HG03442 (cell line): ENCODE measurements at regions not wholly inside any gene's neighbourhood (a gene's known extent, or its start where the extent isn't known, plus 50 kb on each side); places are given as distances from the start of the nearest gene placed in this dataset.
A peak's percentile ranks its signal among the peaks of the same experiment; 100 is the strongest.
"Not testable (repeated sequence)": the region's sequence is repeated elsewhere in the genome, so short reads cannot be mapped to it uniquely, and the experiment has no call there.

Source experiments
- ATAC-seq: cut with Tn5 transposase; IDR thresholded peaks from one replicate; pipeline ENCODE4 v1.9.1; 2021; ENCODE audit warnings: mild to moderate bottlenecking, moderate library complexity; ENCODE audit not compliant: unreplicated experiment

- ATAC-seq = no peak
These were observed 271.5 kb downstream of the TUSC7 start for GRCh38 chr3:116981089-116981488.

- no peak for ATAC-seq
These were observed 274.7 kb downstream of the TUSC7 start for GRCh38 chr3:116984301-116984700.

- no peak for ATAC-seq
These were observed 284.8 kb downstream of the TUSC7 start for GRCh38 chr3:116994351-116994879.

GRCh38 chr3:117003501-117003900, 293.9 kb downstream of the TUSC7 start:
- ATAC-seq = no peak

GRCh38 chr3:117005274-117005673, 295.7 kb downstream of the TUSC7 start:
- ATAC-seq = no peak

- no peak for ATAC-seq
These were observed 296.4 kb downstream of the TUSC7 start for GRCh38 chr3:117005911-117006522.

- ATAC-seq = no peak
These were observed 300.7 kb downstream of the TUSC7 start for GRCh38 chr3:117010318-117010717.

- ATAC-seq = no peak
These were observed 302.2 kb downstream of the TUSC7 start for GRCh38 chr3:117011687-117012250.

GRCh38 chr3:117016378-117016777, 306.8 kb downstream of the TUSC7 start:
- ATAC-seq = no peak

- peak; percentile 79 for ATAC-seq
These were observed 307.7 kb downstream of the TUSC7 start for GRCh38 chr3:117017135-117017894.

GRCh38 chr3:117018655-117019054, 309.1 kb downstream of the TUSC7 start:
- ATAC-seq = no peak

- ATAC-seq = peak; percentile 57
These were observed 309.6 kb downstream of the TUSC7 start for GRCh38 chr3:117019082-117019713.

GRCh38 chr3:117026401-117026800, 316.8 kb downstream of the TUSC7 start:
- ATAC-seq = no peak

- no peak for ATAC-seq
These were observed 326.2 kb downstream of the TUSC7 start for GRCh38 chr3:117035745-117036144.

GRCh38 chr3:117036259-117036799, 326.8 kb downstream of the TUSC7 start:
- ATAC-seq = peak; percentile 60

GRCh38 chr3:117045143-117045542, 335.6 kb downstream of the TUSC7 start:
- no peak for ATAC-seq

GRCh38 chr3:117047951-117048705, 338.5 kb downstream of the TUSC7 start:
- no peak for ATAC-seq

- ATAC-seq = no peak
These were observed 342.8 kb downstream of the TUSC7 start for GRCh38 chr3:117052395-117052794.

- no peak for ATAC-seq
These were observed 345.0 kb downstream of the TUSC7 start for GRCh38 chr3:117054556-117054955.

- ATAC-seq = not testable (repeated sequence)
These were observed 347.4 kb downstream of the TUSC7 start for GRCh38 chr3:117056946-117057345.
